ENCODE measurements at regions not wholly inside any gene's neighbourhood (a gene's known extent, or its start where the extent isn't known, plus 50 kb on each side); places are given as distances from the start of the nearest gene placed in this dataset.
"Not testable (repeated sequence)": the region's sequence is repeated elsewhere in the genome, so short reads cannot be mapped to it uniquely, and the experiment has no call there.

- no peak for DNase-seq
Measured at GRCh38 chr18:46179306-46179705, 75.1 kb downstream of the HAUS1 start.

- no peak for DNase-seq
Measured at GRCh38 chr18:46182633-46183358, 78.6 kb downstream of the HAUS1 start.

DNA sequence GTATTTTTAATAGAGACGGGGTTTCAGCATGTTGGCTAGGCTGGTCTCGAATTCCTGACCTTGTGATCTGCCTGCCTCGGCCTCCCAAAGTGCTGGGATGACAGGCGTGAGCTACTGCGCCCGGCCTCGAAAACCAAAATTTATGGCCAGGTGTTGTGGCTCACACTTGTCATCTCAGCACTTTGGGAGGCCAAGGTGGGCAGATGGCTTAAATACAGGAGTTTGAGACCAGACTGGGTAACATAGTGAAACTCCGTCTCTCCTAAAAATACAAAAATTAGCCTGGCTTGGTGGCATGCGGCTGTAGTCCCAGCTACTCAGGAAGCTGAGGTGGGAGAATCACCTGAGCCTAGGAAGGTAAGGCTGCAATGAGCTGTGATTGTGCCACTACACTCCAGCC lies 80.1 kb downstream of the HAUS1 start:
- not testable (repeated sequence) for DNase-seq

- DNase-seq, result no peak
Measured at GRCh38 chr18:46184727-46185126, 80.5 kb downstream of the HAUS1 start.

- no peak for DNase-seq
Measured at GRCh38 chr18:46190667-46191066, 86.5 kb downstream of the HAUS1 start.

DNA sequence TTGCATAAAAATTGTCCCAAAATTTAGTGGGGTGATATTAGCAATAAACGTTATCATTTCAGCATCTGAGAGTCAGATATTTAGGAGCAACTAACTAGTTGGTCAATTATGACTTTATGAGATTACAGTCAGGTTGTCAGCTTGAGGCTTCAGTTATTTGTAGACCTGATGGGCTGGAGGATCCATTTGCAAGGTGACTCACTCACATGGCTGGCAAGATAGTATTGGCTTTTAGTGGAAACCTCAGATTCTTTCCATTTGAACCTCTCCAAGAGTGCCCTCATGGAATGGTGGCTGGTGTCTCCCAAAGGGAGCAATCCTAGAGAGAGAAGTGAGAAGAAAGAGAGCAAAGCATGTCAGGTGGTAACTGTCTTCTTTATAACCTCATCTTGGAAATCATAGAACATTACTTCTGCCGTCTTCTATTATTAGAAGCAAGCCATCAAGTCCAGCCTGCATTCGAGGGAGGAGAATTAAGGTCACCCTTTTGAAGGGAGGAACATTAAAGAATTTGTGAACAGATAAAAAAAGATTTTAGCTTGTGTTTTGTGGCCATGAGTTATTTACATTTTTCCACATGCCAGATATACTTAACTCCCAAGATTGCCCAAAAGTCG lies 92.5 kb downstream of the HAUS1 start:
- DNase-seq, result no peak

DNA sequence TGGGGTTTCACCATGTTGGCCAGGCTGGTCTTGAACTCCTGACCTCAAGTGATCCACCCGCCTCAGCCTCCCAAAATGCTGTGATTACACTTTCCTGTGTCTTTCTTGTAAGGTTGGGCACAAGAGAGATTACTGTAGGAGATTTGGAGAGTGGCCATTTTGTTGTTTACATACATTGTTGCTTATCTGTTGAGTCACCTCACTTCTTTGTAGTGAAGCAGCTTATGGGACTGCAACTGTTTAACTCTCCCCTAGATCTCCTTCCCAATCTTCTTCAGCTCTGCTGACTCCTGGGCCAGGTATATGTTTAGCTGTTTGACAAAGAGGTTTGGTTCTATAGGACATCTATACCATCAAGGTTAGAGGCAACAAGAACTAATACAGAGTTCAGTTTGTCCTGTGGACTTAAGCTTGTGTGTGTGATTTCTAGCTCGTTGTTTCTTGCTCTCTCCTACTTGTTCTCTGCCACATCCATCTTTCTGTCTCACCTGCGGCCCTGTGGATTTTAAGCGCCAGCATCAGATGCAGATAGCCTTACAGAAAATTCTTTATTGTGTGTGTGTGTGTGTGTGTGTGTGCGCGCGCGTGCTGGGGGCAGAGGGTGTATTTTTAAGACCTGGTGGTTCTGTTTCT lies 95.4 kb downstream of the HAUS1 start:
- no peak for DNase-seq

DNA sequence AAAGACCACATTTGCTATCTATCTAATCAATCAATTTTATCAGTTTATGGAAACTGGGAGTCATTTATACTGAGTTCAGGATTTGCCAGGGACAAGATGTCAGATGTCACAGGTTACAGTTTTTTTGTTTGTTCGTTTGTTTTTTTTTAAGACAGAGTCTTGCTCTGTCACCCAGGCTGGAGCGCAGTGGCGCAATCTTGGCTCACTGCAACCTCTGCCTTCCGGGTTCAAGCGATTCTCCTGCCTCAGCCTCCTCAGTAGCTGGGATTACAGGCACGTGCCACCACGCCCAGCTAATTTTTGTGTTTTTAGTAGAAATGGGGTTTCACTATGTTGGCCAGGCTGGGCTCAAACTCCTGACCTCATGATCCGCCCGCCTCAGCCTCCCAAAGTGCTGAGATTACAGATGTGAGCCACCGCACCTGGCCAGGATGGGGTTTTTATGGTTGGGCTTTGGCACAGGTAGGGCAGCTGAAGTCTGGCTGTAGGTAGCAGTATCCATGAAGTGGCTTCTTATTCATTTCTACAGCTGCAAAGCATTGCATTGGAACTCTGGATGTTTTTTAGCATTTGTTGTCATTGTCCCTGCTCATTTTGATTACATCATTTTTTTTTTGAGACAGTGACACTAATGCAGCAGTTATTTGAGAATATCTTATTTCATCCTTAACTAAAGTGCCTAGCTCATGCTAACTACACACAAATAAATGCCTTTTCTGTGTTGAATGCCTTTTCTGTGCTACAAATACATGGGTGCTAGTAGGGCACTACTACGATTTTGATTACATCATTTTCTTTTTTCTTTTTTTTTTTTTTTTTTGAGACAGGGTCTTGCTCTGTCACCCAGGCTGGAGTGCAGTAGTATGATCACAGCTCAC lies 96.2 kb downstream of the HAUS1 start:
- not testable (repeated sequence) for DNase-seq

- DNase-seq, result no peak
Measured at GRCh38 chr18:46204143-46204542, 100.0 kb downstream of the HAUS1 start.

- DNase-seq, result no peak
Measured at GRCh38 chr18:46207985-46208384, 103.8 kb downstream of the HAUS1 start.

GRCh38 chr18:46209161-46209560 lies 105.0 kb downstream of the HAUS1 start:
- no peak for DNase-seq

GRCh38 chr18:46211816-46212215 lies 107.6 kb downstream of the HAUS1 start:
- DNase-seq, result no peak

DNA sequence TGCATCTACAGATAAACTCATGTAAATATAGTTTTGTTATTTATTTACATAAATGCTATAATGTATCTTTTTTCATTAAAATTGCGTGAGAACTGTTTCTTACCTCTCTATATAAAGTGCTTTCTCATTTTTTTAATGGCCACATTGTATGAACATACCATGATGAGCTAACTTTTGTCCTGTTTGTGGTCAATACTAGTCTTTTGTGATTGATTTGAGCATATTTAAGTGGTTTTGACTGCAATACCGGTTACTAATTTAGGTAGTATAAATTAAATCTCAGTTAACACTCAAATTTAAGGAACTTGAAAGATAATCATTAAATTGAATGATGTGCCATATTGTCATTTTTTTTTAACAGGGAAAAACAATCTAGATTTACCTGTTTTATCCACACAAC lies 108.2 kb downstream of the HAUS1 start:
- no peak for DNase-seq

- no peak for DNase-seq
Measured at GRCh38 chr18:46213295-46213694, 109.1 kb downstream of the HAUS1 start.

DNA sequence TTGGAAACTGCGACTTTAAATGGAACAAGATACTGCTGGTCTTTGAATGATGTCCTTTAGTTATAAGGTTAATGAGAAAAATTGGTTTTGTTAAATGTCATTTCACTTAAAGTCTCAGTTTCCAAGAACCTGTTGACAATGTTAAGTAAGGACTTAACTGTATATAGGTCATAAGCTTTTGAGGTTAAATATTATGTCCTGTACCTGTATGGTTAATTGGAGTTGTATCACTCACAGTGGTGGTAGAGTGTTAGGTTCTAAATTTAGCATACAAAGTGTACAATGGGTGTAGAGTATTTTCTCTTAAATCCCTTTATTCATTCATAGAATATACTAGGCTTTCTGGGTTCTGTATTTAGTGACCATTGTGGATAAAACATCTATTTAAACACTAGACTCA lies 110.2 kb downstream of the HAUS1 start:
- DNase-seq, result no peak

GRCh38 chr18:46215902-46216723 lies 111.9 kb downstream of the HAUS1 start:
- no peak for DNase-seq

- no peak for DNase-seq
Measured at GRCh38 chr18:46220116-46220515, 115.9 kb downstream of the HAUS1 start.

- DNase-seq, result no peak
Measured at GRCh38 chr18:46222093-46222492, 117.9 kb downstream of the HAUS1 start.

DNA sequence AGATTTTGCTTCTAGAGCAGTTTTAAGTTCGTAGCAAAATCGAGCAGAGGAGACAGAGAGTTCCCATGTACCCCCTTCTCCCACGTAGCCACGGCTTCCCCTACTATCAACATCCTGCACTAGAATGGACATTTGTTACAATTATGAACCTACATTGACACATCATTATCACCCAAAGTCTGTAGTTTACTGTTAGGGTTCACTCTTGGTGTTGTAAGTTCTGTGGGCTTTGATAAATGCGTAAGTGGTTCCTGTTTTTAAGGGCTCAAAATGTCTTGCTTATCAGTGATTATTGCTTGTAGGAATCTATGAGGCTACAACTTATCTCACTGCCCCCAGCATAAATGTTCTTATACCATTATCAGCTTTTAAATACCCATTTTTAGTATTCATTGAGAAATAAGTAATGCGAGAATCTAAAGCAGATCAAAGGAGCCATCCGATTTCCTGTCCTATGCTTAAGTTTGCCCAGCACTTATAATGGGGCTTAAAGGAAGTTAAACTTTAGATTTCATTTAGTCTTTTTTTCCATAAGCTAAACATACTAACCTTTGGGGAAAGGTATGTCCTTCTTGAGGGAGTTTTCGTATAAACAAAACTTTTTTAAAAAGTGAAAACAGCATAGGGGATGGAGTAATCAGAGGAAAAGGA lies 118.7 kb downstream of the HAUS1 start:
- DNase-seq, result no peak

DNA sequence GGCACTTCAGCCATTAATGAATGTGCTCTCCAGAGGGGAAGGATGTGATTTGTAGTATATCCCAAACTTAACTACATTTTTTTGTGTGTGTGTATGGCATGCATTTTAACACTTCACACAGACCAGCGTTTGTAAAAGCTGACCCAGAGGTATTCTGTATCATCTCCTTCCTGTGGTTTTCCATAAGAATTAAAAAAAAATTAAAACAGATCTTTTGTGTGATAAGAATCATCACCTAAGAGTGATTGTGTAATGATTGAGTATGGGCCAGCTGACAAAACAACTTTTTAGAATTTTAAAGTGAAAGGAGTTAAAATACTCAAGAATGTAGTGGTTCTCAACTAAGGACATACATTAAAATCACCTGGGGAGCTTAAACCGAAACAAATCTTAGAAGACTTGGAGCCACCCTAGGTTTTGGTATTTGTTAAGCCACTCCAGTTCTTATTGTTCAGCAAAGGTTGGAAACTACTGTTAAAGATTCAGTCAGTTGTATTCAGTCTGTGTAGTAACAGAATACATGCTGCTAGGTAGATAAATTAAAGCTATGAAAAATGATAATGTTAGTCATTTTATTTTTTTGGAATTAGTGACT lies 120.1 kb downstream of the HAUS1 start:
- no peak for DNase-seq

GRCh38 chr18:46226461-46226860 lies 122.3 kb downstream of the HAUS1 start:
- no peak for DNase-seq

Measured in SHP77 (cell line).